Germinal center (tissue), 1 donor: ENCODE measurements at regions not wholly inside any gene's neighbourhood (a gene's known extent, or its start where the extent isn't known, plus 50 kb on each side); places are given as distances from the start of the nearest gene placed in this dataset.

Source experiments
- DNase-seq: peaks from one replicate; pipeline ENCODE4 v3.0.0; 2012; ENCODE audit warnings: mixed read lengths, low spot score

- DNase-seq = no peak
These were observed 79.0 kb upstream of the HAAO start for GRCh38 chr2:42871372-42871771.

DNA sequence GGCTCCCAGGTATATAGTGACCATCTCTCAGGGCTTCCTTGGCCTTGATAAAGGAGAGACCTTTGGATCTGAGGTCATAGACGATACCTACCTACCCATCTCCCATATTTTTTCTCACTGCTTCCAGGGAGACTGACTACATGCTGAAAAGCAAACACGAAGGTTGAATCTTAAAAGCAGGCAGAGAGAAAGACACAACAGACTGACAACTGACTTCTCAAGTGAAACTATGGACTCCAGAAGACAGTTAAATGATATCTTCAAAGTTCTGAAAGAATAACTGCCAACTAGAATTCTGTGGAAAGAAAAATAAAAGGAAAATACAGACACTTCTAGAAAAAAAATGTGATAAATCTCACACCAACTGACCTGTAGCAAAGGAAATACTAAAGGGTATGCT, 76.5 kb upstream of the HAAO start:
- DNase-seq = no peak

GRCh38 chr2:42868096-42868495, 75.7 kb upstream of the HAAO start:
- no peak for DNase-seq

DNA sequence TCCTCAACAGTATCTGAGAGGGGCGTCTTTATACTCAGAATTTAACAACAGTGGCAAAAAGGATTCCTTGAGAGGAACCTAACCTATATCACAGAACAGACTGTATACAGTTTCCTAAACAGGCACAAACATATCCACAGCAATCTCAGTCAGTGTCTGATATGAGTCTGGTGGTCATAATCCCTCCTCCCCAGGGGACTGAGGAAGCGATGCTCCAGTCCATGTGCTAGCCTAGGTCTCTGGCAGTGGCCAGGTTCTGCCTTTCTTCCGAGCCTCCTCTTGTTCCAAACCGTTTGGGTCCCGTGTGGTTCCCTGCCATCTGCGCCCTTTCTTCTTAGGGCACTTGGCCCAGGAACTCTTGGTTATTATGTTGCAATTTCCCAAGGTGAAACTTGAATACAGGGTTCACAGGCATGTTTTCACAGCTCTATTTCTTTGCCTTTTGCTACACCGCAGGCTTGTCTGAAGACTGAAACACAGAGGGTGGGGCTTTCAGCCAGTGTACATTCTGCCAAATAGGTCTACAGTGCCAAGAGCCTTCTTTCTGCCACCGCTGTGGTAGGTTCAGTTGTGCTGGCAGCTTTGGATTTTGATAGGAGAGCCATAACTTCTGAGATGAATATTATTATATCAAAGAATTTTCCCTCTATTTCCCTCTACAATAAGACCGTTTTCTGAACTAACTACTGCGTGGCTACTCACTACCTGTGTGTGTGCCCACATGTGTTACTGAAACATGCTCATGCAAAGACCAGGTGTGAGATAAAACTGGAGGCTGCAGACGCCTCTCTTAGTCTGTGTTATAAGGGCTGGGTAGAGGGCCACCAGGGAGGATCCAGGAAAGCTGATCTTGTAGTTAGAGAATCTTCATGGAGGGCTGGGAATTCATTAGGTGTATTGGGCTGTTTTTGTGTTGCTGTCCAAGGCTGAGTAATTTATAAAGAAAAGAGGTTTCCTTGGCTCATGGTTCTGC, 75.0 kb upstream of the HAAO start:
- DNase-seq = no peak

GRCh38 chr2:42865884-42866881, 73.8 kb upstream of the HAAO start:
- no peak for DNase-seq

- DNase-seq = no peak
These were observed 72.4 kb upstream of the HAAO start for GRCh38 chr2:42864641-42865280.

- DNase-seq = no peak
These were observed 71.8 kb upstream of the HAAO start for GRCh38 chr2:42864222-42864621.

DNA sequence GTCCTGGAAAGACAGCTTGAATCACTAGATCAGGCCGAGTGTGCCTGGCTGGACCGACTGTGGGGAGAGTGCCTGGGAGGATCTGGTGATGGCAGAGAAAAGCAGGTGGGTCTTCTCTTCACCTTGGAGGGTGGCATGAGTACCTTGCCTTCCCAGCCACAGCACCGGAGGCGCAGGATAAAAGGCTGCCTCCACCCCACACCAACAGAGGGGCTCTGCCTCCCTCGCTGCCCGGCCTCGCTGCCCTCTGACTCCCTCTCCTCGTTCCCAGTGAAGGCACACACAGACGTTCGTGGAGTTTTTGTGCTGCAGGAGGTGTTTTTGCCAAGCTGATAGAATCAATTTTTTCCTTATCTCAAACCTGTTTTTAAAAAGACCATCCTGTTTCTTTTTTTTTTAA, 71.4 kb upstream of the HAAO start:
- no peak for DNase-seq

GRCh38 chr2:42863320-42863719, 70.9 kb upstream of the HAAO start:
- no peak for DNase-seq

DNA sequence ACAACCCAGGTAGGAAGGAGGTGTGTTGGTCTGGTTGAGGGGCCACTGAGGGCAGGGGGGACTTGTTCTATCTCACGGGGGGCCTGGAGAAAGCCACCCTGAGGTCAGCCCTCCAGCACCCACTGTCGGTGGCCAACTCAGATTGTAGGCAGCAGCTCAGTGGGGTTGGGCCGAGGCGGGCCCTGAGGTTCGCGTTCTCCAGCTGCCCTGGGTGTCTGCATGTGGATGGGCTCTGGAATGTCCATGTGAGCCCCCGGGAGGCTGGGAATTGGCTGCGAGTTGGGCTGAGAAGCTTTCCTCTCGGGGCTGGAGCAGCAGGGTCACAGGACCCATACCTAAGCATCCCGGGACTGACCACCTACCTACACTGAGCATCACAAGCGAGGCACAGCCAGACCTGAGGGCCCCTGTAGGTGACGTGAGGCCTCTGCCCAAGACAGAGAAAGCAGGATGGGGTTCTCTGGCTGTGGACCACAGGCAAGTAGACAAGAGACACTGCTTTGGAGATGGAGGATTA, 70.3 kb upstream of the HAAO start:
- DNase-seq = no peak

- no peak for DNase-seq
These were observed 68.9 kb upstream of the HAAO start for GRCh38 chr2:42861321-42861720.

- DNase-seq = no peak
These were observed 68.1 kb upstream of the HAAO start for GRCh38 chr2:42860319-42861094.

GRCh38 chr2:42859791-42860190, 67.4 kb upstream of the HAAO start:
- no peak for DNase-seq

DNA sequence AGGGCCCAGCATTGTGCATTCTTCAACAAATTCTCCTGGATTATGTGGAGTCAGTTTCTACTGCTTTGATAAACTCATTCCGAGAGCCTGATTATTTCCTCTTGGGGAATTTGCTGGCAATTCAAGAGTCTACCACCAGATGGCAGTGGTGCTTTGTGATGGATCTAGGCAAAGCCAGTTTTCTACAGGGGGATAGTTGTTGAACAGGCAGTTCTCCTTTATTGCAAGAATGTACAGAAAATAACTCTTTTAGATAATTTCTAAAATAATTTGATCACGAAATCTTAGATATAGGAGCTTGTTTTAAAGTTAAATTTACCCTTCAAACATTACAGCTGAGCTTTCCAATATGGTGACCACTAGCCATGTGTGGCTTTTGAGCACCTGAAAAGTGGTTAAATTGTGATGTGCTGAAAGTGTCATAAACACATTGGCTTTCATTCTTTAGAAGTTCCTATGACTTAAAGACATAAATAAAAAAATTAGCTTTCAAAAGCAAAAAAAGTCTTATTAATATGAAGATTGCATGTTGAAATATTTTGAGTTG, 66.7 kb upstream of the HAAO start:
- DNase-seq = peak; percentile 67

DNA sequence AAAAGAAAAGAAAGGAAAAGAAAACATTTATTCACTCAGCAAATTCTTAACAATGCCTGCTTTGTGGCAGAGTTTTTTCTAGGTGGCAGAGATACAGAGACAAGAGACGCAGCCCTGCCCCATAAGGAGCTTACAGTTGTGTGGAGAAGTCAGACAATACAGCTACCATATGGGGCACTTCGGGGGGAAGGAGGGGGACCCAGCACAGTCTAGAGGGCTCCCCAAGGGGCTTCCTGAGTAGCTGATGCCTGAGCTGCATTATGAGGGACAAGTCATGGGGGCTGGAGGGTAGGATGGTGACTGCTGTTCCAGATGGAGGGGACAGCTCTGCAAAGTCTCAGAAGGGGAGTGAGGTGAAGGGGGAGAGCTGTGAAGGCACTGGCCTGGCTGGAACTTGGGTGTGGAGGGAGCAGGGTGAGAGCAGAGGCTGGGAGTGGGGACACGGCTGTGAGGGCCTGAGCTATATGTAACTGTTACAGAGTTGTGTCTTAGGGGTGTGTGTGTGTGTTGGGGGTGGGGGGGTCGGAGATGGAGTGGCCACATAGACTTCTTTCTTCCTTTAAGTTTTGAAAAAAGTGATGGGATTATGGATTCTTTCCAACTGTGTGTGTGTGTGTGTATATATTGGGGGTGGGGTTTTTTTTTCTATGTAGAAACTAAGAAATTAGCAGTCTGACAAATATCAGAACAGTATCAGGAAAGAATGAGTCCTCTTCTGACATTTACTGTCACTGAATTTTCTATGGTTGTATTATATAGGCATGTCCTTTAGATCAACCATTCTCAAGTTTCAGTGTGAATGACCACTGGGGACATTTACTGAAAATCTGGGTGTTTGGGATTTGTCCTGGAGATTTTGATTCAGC, 66.0 kb upstream of the HAAO start:
- no peak for DNase-seq

DNA sequence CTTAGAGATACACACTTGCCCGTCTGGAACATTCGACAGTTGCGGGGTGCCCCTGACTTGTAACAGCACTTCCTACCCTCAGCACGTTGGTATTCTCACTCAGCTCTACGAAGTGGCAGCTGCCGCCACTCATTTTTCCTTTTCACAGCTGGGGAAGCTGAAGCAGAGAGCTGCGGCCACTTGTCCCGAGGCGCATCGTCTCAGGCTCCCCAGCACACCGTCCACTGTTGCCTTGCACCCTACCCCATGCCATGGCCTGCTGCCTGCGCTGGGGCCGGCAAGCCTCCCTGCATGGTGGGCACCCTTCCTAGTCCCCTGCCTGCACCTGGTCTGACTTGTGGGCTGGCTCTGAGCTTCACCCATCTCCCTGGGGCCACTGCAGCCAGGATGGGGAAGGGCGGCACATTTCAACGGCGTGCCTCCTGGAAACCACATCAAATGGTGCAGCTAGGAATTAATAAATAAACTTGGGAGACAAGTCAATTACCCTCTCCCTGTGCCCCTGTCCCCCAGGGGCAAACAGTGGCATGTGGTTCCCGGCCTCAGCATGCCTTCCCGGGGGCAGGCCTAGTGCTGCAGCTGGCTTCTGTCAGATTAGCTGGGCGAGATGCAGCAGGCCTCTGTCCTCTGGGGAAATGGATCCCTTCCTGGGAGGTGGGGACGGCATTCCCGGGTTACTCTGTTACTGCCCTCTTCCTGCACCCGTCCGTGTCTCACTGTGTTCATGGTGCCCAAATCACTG, 64.7 kb upstream of the HAAO start:
- no peak for DNase-seq

- no peak for DNase-seq
These were observed 63.9 kb upstream of the HAAO start for GRCh38 chr2:42856106-42856860.

DNA sequence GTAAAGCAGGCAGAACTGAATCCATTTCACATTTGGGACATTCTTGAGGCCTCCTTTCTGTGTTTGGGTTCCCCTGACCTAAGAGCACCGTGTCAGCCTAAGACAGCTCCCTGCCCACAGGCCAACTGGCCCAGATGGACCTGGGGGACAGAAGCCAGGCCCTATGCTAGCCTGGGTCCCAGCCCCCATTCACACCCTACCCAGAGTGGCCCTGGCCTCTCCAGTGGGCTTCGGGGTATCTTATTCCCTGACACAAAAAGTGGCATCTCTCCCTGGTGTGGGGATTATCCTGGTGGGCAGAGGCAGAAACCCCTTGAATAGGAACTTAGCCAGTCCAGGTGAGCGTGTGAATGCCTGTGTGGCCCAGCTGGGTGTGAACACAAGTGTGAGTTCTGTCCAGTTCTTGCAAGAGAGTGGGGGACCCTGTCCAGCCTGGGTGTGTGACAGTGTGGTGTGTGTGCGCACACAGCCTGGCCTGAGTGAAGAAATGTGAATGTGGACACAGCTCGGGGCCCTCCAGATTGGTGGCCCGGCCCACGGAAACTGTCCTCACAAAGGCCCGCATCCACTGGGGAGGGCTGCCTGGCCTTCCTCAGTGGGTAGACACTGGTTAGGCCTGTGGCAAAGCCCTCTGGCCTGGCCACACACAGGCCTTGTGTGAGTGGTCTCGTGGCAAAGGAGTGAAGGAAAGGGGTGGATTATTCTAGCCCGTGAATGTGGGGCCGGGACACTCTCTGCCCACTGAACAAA, 63.0 kb upstream of the HAAO start:
- DNase-seq = no peak
